Endodermal cell (in vitro differentiated cells): ENCODE measurements at regions not wholly inside any gene's neighbourhood (a gene's known extent, or its start where the extent isn't known, plus 50 kb on each side); places are given as distances from the start of the nearest gene placed in this dataset.

Experiments
- DNase-seq: peaks from one replicate; pipeline ENCODE4 v3.0.0-alpha.2; 2017
- H3K27ac ChIP-seq: 2 replicates; pipeline ENCODE4 v1.5.1; 2013; ENCODE audit warnings: mild to moderate bottlenecking, low read depth, low read length, moderate library complexity
- H3K27me3 ChIP-seq: 2 replicates; pipeline ENCODE4 v1.6.1; 2013; ENCODE audit warnings: mild to moderate bottlenecking, low read length, moderate library complexity; ENCODE audit not compliant: insufficient read depth, control insufficient read depth, poor library complexity, severe bottlenecking
- H3K36me3 ChIP-seq: 2 replicates; pipeline ENCODE4 v1.7.0; 2013; ENCODE audit warnings: mild to moderate bottlenecking, low read length, moderate library complexity; ENCODE audit not compliant: control insufficient read depth, insufficient read depth
- H3K4me1 ChIP-seq: one replicate; pipeline ENCODE4 v1.7.0; 2013; ENCODE audit warnings: low read length; ENCODE audit not compliant: control insufficient read depth, insufficient read depth
- H3K4me3 ChIP-seq: 2 replicates; pipeline ENCODE4 v1.5.1; 2013; ENCODE audit warnings: mild to moderate bottlenecking, low read length, moderate library complexity
- H3K9ac ChIP-seq: 2 replicates; pipeline ENCODE4 v1.6.1; 2013; ENCODE audit warnings: mild to moderate bottlenecking, low read length, moderate library complexity; ENCODE audit not compliant: poor library complexity, severe bottlenecking; ENCODE audit errors: extremely low read depth
- H3K9me3 ChIP-seq: 2 replicates; pipeline ENCODE4 v1.6.1; 2013; ENCODE audit warnings: mild to moderate bottlenecking, low read length, moderate library complexity; ENCODE audit not compliant: control insufficient read depth
- H3K27ac Mint-ChIP-seq: 2 replicates; pipeline ENCODE4 v1.8.0; 2020; ENCODE audit warnings: mixed read lengths
- H3K27me3 Mint-ChIP-seq: 2 replicates; pipeline ENCODE4 v1.8.0; 2021; ENCODE audit warnings: mild to moderate bottlenecking, mixed read lengths; ENCODE audit not compliant: insufficient read depth
- H3K36me3 Mint-ChIP-seq: 2 replicates; pipeline ENCODE4 v1.8.0; 2020; ENCODE audit warnings: low read depth, mixed read lengths
- H3K4me1 Mint-ChIP-seq: 2 replicates; pipeline ENCODE4 v1.8.0; 2020; ENCODE audit warnings: mixed read lengths
- H3K4me3 Mint-ChIP-seq: 2 replicates; pipeline ENCODE4 v1.8.0; 2020; ENCODE audit warnings: mild to moderate bottlenecking, moderate library complexity, mixed read lengths
- H3K9me3 Mint-ChIP-seq: 2 replicates; pipeline ENCODE4 v1.8.0; 2020; ENCODE audit warnings: mild to moderate bottlenecking, mixed read lengths
- WGBS, 2 experiments: methylation state at CpG; one replicate each; pipeline versions ENCODE4 v1.1.5 to v1.1.7; 2013; ENCODE audit warnings: missing lambda C conversion rate in 2 of 2, mixed read lengths in 1 of 2; ENCODE audit not compliant: insufficient coverage in 1 of 2, insufficient read length in 1 of 2; 5-methylcytosine and 5-hydroxymethylcytosine counted together
- TF ChIP-seq, protein P1 (sequence below): fragments of 200-600 bp; sonication (generic); conservative IDR thresholded peaks from 2 replicates; pipeline ENCODE4 v1.5.0; 2021; ENCODE audit warnings: antibody characterized with exemption, mild to moderate bottlenecking

DNA sequence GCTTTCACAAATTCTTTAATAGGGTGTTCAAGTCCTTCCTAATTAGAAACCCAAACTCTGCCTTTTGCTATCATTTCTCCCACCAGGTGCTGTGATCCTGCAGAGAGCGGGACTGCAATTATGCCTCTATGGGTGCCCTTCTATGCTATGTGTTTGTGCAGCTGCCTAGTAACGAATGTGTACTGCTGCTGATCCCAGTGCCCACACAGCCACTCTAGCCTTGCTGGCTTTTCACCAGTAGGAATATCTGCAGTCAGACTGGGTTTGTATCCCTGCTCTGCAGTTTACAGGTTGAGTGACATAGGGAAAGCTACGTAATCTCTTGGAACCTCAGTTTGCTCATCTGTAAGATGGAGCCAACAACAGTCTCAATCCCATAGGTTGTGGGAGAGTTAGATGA lies 179.6 kb upstream of the IRX3 start:
- H3K36me3 Mint-ChIP-seq: no peaks in the 10 kb centered on the region
- 97 to 98% methylated on average over 3 of the region's 3 CpGs for WGBS, 2 experiments

DNA sequence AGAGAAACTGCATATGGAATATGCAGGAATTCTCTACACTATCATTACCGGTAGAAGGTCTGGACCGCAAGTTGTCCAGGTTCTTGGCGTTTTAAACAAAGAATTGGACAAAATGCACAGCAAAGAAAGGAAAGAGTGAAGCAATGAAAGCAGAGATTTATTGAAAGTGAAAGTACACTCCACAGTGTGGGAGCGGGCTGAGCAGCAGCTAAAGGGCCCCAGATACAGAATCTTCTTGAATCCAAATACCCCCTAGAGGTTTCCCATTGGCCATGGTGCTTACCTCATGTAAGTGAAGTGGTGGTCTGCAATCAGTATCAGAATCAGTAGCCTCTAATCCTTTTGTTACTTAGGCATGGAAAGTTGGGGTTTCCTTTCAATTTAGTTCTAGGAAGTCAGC lies 178.5 kb upstream of the IRX3 start:
- Histone ChIP-seq H3K9ac (no peak overlapping the region), H3K36me3 (no peaks in the 10 kb centered on the region), H3K4me3 (no peak overlapping the region), H3K27me3 (no peaks in the 10 kb centered on the region), H3K9me3 (no peaks in the 10 kb centered on the region), H3K4me1 (no peaks in the 10 kb centered on the region), H3K27ac (no peak overlapping the region)
- Mint-ChIP-seq H3K36me3 (no peaks in the 10 kb centered on the region), H3K27me3 (peaks cover 1% of the 10 kb centered on the region), H3K4me1 (peaks cover 2% of the 10 kb centered on the region), H3K4me3 (no peak overlapping the region), H3K9me3 (no peaks in the 10 kb centered on the region), H3K27ac (no peak overlapping the region)
- 75 to 94% methylated on average over 1 to 4 of the region's 4 CpGs for WGBS, 2 experiments
- no peak for DNase-seq
- TF ChIP-seq, protein P1, sequence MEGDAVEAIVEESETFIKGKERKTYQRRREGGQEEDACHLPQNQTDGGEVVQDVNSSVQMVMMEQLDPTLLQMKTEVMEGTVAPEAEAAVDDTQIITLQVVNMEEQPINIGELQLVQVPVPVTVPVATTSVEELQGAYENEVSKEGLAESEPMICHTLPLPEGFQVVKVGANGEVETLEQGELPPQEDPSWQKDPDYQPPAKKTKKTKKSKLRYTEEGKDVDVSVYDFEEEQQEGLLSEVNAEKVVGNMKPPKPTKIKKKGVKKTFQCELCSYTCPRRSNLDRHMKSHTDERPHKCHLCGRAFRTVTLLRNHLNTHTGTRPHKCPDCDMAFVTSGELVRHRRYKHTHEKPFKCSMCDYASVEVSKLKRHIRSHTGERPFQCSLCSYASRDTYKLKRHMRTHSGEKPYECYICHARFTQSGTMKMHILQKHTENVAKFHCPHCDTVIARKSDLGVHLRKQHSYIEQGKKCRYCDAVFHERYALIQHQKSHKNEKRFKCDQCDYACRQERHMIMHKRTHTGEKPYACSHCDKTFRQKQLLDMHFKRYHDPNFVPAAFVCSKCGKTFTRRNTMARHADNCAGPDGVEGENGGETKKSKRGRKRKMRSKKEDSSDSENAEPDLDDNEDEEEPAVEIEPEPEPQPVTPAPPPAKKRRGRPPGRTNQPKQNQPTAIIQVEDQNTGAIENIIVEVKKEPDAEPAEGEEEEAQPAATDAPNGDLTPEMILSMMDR: no peak

More for the DNA sequence above, 179.6 kb upstream of the IRX3 start:
- H3K27me3 Mint-ChIP-seq: peaks cover 5% of the 10 kb centered on the region
- H3K27ac Mint-ChIP-seq: no peak overlapping the region
- no peak overlapping the region for H3K4me3 ChIP-seq
- TF ChIP-seq, protein P1: no peak
- no peaks in the 10 kb centered on the region for H3K4me1 ChIP-seq
- H3K4me3 Mint-ChIP-seq: no peak overlapping the region
- H3K36me3 ChIP-seq: no peaks in the 10 kb centered on the region
- H3K4me1 Mint-ChIP-seq: no peaks in the 10 kb centered on the region
- no peak overlapping the region for H3K9ac ChIP-seq
- no peaks in the 10 kb centered on the region for H3K9me3 ChIP-seq
- H3K27ac ChIP-seq: no peak overlapping the region
- H3K9me3 Mint-ChIP-seq: no peaks in the 10 kb centered on the region
- DNase-seq: no peak
- H3K27me3 ChIP-seq: no peaks in the 10 kb centered on the region

DNA sequence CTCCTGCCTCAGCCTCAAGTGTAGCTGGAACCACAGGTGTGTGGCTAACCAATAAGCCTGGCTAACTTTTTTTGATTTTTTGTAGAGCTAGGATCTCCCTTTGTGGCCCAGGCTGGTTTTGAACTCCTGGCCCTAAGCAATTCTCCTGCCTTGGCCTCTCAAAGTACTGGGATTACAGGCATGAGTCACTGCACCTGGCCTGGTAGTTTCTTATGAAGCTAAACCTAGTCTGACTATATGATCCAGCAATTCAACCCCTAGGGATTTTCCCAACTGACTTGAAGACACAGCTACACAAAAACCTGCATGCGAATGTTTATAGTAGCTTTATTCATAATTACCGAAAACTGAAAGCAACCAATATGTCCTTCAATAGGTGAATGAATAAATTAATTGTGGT lies 176.2 kb upstream of the IRX3 start:
- Mint-ChIP-seq H3K9me3 (no peaks in the 10 kb centered on the region), H3K27ac (no peak overlapping the region), H3K36me3 (no peaks in the 10 kb centered on the region), H3K4me3 (no peak overlapping the region), H3K4me1 (peaks cover 20% of the 10 kb centered on the region), H3K27me3 (peaks cover 3% of the 10 kb centered on the region)
- Histone ChIP-seq H3K9me3 (no peaks in the 10 kb centered on the region), H3K27ac (no peak overlapping the region), H3K9ac (no peak overlapping the region), H3K4me3 (no peak overlapping the region), H3K27me3 (no peaks in the 10 kb centered on the region), H3K36me3 (no peaks in the 10 kb centered on the region), H3K4me1 (no peaks in the 10 kb centered on the region)
- TF ChIP-seq, protein P1: no peak
- WGBS, 2 experiments: 100% methylated on average over 1 of the region's 2 CpGs; no CpG with 5 or more reads in 1 of the 2 experiments
- no peak for DNase-seq
